OCI-LY7 (cell line): ENCODE measurements at regions not wholly inside any gene's neighbourhood (a gene's known extent, or its start where the extent isn't known, plus 50 kb on each side); places are given as distances from the start of the nearest gene placed in this dataset.

Source experiments
- EZH2phosphoT487 ChIP-seq: fragments of 200-600 bp; sonication (generic); IDR thresholded peaks from 2 replicates; pipeline ENCODE4 v1.6.1; 2018; ENCODE audit warnings: low read depth, borderline replicate concordance, mild to moderate bottlenecking, mixed run types, antibody characterized with exemption, low read length, moderate library complexity, mixed read lengths
- TF ChIP-seq, protein P1 (sequence below): fragments of 200-600 bp; sonication (generic); conservative IDR thresholded peaks from 2 replicates; pipeline ENCODE4 v1.5.1; 2014; ENCODE audit warnings: mild to moderate bottlenecking, antibody characterized with exemption, low read length, moderate library complexity, mixed read lengths

DNA sequence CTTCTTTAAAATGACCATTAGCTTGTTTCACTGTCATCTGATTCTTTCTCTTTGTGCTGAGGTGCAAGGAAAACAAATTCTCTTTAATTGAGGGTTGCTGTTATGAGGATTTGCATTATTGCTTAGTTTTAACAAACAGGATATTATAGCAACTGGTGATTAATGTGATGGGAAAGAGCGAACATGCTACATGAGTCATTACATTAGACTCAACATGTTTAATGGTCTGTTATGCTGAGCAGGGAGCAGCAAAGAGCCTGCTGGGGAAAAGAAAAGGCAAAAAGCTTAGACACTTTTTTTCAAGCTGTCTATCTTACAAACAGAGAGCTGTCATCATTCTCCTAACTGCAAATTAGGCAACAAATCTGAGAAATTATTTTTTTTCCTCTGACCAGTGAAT, 230.5 kb upstream of the LCORL start:
- no peak for TF ChIP-seq EZH2phosphoT487
- TF ChIP-seq, protein P1, sequence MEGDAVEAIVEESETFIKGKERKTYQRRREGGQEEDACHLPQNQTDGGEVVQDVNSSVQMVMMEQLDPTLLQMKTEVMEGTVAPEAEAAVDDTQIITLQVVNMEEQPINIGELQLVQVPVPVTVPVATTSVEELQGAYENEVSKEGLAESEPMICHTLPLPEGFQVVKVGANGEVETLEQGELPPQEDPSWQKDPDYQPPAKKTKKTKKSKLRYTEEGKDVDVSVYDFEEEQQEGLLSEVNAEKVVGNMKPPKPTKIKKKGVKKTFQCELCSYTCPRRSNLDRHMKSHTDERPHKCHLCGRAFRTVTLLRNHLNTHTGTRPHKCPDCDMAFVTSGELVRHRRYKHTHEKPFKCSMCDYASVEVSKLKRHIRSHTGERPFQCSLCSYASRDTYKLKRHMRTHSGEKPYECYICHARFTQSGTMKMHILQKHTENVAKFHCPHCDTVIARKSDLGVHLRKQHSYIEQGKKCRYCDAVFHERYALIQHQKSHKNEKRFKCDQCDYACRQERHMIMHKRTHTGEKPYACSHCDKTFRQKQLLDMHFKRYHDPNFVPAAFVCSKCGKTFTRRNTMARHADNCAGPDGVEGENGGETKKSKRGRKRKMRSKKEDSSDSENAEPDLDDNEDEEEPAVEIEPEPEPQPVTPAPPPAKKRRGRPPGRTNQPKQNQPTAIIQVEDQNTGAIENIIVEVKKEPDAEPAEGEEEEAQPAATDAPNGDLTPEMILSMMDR: no peak
